ENCODE measurements at regions not wholly inside any gene's neighbourhood (a gene's known extent, or its start where the extent isn't known, plus 50 kb on each side); places are given as distances from the start of the nearest gene placed in this dataset.

- Histone ChIP-seq H3K4me2 (ENCODE audit: low read length) (no peak overlapping the region), H3K79me2 (ENCODE audit: control insufficient read depth, low read length) (no peaks in the 10 kb centered on the region), H3K4me3 (ENCODE audit: low read length) (no peak overlapping the region), H3K9me2 (replicated peaks; ENCODE audit: control insufficient read depth, low read length) (no peaks in the 10 kb centered on the region), H3K9me3 (ENCODE audit: control insufficient read depth, insufficient read depth, low read length) (no peaks in the 10 kb centered on the region), H3K27ac (ENCODE audit: low read depth, low read length) (no peak overlapping the region), H3K36me3 (ENCODE audit: control insufficient read depth, low read length) (no peaks in the 10 kb centered on the region), H4K20me1 (ENCODE audit: control insufficient read depth, insufficient read depth, low read depth, low read length) (no peaks in the 10 kb centered on the region), H3K27me3 (ENCODE audit: control insufficient read depth, low read length) (peaks cover 6% of the 10 kb centered on the region; the same call in 1 of the 2 replicates), H3K4me1 (ENCODE audit: control insufficient read depth, low read length) (peaks cover 5% of the 10 kb centered on the region), H3F3A (ENCODE audit: control insufficient read depth, insufficient read depth) (no peaks in the 10 kb centered on the region)
- TF ChIP-seq EZH2phosphoT487 (IDR thresholded peaks at IDR 0.05; ENCODE audit: borderline replicate concordance, low read length) = no peak
- TF ChIP-seq, protein P1, sequence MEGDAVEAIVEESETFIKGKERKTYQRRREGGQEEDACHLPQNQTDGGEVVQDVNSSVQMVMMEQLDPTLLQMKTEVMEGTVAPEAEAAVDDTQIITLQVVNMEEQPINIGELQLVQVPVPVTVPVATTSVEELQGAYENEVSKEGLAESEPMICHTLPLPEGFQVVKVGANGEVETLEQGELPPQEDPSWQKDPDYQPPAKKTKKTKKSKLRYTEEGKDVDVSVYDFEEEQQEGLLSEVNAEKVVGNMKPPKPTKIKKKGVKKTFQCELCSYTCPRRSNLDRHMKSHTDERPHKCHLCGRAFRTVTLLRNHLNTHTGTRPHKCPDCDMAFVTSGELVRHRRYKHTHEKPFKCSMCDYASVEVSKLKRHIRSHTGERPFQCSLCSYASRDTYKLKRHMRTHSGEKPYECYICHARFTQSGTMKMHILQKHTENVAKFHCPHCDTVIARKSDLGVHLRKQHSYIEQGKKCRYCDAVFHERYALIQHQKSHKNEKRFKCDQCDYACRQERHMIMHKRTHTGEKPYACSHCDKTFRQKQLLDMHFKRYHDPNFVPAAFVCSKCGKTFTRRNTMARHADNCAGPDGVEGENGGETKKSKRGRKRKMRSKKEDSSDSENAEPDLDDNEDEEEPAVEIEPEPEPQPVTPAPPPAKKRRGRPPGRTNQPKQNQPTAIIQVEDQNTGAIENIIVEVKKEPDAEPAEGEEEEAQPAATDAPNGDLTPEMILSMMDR (IDR thresholded peaks at IDR 0.05; ENCODE audit: low read depth, low read length, poor library complexity, severe bottlenecking) = no peak
These were observed 59.4 kb upstream of the XYLT1 start for GRCh38 chr16:17529982-17530760.

GRCh38 chr16:17526956-17527937 is 56.5 kb upstream of the XYLT1 start:
- Histone ChIP-seq H3K79me2 (ENCODE audit: control insufficient read depth, low read length) (no peaks in the 10 kb centered on the region), H3K36me3 (ENCODE audit: control insufficient read depth, low read length) (no peaks in the 10 kb centered on the region), H3K27me3 (ENCODE audit: control insufficient read depth, low read length) (peaks cover 7% of the 10 kb centered on the region; the same call in 1 of the 2 replicates), H3F3A (ENCODE audit: control insufficient read depth, insufficient read depth) (no peaks in the 10 kb centered on the region), H3K4me2 (ENCODE audit: low read length) (no peak overlapping the region), H4K20me1 (ENCODE audit: control insufficient read depth, insufficient read depth, low read depth, low read length) (no peaks in the 10 kb centered on the region), H3K27ac (ENCODE audit: low read depth, low read length) (no peak overlapping the region), H3K4me3 (ENCODE audit: low read length) (no peak overlapping the region), H3K9me2 (replicated peaks; ENCODE audit: control insufficient read depth, low read length) (no peaks in the 10 kb centered on the region), H3K9me3 (ENCODE audit: control insufficient read depth, insufficient read depth, low read length) (no peaks in the 10 kb centered on the region), H3K4me1 (ENCODE audit: control insufficient read depth, low read length) (peaks cover 5% of the 10 kb centered on the region)
- TF ChIP-seq EZH2phosphoT487 (IDR thresholded peaks at IDR 0.05; ENCODE audit: borderline replicate concordance, low read length) = no peak
- TF ChIP-seq, protein P1 (IDR thresholded peaks at IDR 0.05; ENCODE audit: low read depth, low read length, poor library complexity, severe bottlenecking) = no peak

GRCh38 chr16:17524656-17525055 is 53.9 kb upstream of the XYLT1 start:
- H3K4me3 ChIP-seq (ENCODE audit: low read length) = no peak overlapping the region
- H4K20me1 ChIP-seq (ENCODE audit: control insufficient read depth, insufficient read depth, low read depth, low read length) = no peaks in the 10 kb centered on the region
- peaks cover 15% of the 10 kb centered on the region; the same call in 1 of the 2 replicates for H3K27me3 ChIP-seq (ENCODE audit: control insufficient read depth, low read length)
- no peaks in the 10 kb centered on the region for H3K79me2 ChIP-seq (ENCODE audit: control insufficient read depth, low read length)
- no peaks in the 10 kb centered on the region for H3K36me3 ChIP-seq (ENCODE audit: control insufficient read depth, low read length)
- peaks cover 5% of the 10 kb centered on the region for H3K4me1 ChIP-seq (ENCODE audit: control insufficient read depth, low read length)
- no peak overlapping the region for H3K27ac ChIP-seq (ENCODE audit: low read depth, low read length)
- H3K9me2 ChIP-seq (replicated peaks; ENCODE audit: control insufficient read depth, low read length) = no peaks in the 10 kb centered on the region
- no peaks in the 10 kb centered on the region for H3F3A ChIP-seq (ENCODE audit: control insufficient read depth, insufficient read depth)
- no peaks in the 10 kb centered on the region for H3K9me3 ChIP-seq (ENCODE audit: control insufficient read depth, insufficient read depth, low read length)
- H3K4me2 ChIP-seq (ENCODE audit: low read length) = no peak overlapping the region
- no peak for TF ChIP-seq EZH2phosphoT487 (IDR thresholded peaks at IDR 0.05; ENCODE audit: borderline replicate concordance, low read length)
- TF ChIP-seq, protein P1 (IDR thresholded peaks at IDR 0.05; ENCODE audit: low read depth, low read length, poor library complexity, severe bottlenecking) = no peak
